Brain microvascular endothelial cell (primary cell): ENCODE measurements at regions not wholly inside any gene's neighbourhood (a gene's known extent, or its start where the extent isn't known, plus 50 kb on each side); places are given as distances from the start of the nearest gene placed in this dataset.
A peak's percentile ranks its signal among the peaks of the same experiment; 100 is the strongest.

Experiments
- DNase-seq: peaks from one replicate; pipeline ENCODE4 v3.0.0-alpha.2; 2020
- H3K27ac ChIP-seq: fragments of 250-450 bp; sonication (Bioruptor Pico); 2 replicates; pipeline ENCODE4 v1.5.1; 2020; ENCODE audit warnings: mild to moderate bottlenecking, moderate library complexity
- H3K27me3 ChIP-seq: fragments of 250-450 bp; sonication (Bioruptor Pico); replicated peaks from 2 replicates; pipeline ENCODE4 v1.5.1; 2020; ENCODE audit warnings: mild to moderate bottlenecking
- H3K36me3 ChIP-seq: fragments of 250-450 bp; sonication (Bioruptor Pico); replicated peaks from 2 replicates; pipeline ENCODE4 v1.5.1; 2020; ENCODE audit warnings: mild to moderate bottlenecking
- H3K4me3 ChIP-seq: 2 replicates; pipeline ENCODE4 v1.5.1; 2011; ENCODE audit warnings: low read depth, mild to moderate bottlenecking, control low read depth, low read length, moderate library complexity
- CTCF ChIP-seq: IDR thresholded peaks from 2 replicates; pipeline ENCODE4 v1.5.1; 2011; ENCODE audit warnings: low read depth, mild to moderate bottlenecking, moderate library complexity, low read length, control low read depth, inconsistent platforms; ENCODE audit errors: missing control alignments
- in situ Hi-C: cut with HindIII; loops from 2 replicates; pipeline ENCODE4 v1.10.0; 2017; ENCODE audit warnings: low sequenced_read_pairs, low pct_ligation_motif_present

- no peaks in the 10 kb centered on the region for H3K27me3 ChIP-seq
- in situ Hi-C loops, result no loop called here
- no peak overlapping the region for H3K27ac ChIP-seq
- TF ChIP-seq CTCF, result no peak
- no peak overlapping the region for H3K4me3 ChIP-seq
- DNase-seq, result peak; percentile 16
- no peaks in the 10 kb centered on the region for H3K36me3 ChIP-seq
Measured at GRCh38 chr9:88319936-88320747, 68.1 kb upstream of the SPIN1 start.

DNA sequence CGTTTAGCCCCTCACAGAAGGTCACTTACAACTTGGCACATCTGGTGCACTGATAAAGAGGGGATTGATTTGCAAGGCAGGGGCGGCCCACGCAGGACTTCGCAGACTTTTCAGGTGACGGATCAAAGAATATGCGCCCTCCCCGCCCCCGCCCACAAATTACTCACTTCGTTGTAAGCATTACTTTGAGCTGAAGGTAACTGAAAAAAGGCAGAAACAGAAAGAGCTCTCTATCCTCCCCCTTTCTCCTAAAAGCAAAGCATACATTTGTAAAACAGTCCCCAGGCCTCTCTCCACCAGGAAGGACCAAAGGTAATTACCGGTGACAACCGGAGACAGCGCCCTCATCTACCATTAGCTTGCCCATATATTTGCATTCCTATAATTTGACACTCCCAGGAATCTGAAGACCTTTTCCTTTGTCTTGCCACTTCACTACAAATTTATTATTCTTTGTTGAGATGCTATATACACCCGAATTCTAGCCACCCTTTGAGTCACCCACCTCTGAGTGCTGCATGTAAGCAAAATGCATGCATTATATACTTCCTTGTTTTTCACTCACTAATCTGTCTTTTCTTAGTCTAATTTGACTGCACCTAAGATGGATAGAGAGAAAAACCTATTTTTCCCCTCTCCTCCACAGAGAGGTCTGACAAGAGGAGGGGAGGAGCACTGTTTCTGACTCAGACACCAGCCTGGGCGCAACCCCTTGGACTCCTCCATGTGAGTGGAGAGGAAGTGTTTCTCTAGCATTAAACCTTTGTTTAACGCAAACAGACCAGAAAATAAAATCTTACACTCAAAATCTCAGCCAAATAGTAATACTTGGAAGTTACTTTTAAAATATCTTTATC lies 74.7 kb upstream of the SPIN1 start:
- no peak for DNase-seq
- TF ChIP-seq CTCF, result no peak
- in situ Hi-C loops, result no loop called here

DNA sequence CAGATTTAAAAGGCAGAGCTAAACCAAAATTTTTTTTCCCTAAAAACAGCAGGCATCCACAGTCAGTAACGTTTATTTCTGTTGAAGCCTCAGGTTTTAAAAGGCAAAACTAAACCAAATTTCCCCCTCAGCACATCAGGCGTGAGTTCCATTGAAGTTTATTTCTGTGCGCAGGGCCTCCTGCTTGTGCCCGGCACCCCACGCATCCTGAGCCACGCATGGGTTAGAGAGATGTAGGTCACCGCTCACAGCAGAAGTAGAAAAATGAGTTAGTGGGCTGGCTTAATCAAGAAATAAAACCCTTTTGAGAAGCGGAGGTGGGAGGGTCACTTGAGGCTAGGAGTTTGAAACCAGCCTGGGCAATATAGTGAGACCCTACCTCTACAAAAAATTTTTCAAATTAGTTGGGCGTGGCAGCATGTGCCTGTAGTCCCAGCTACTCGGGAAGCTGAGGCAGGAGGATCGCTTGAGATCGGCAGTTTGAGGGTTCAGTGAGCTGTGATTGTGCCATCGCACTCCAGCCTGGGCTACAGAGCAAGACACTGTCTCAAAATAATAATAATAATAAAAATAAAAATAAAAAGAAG lies 75.6 kb upstream of the SPIN1 start:
- Histone ChIP-seq H3K27ac (no peak overlapping the region), H3K27me3 (no peaks in the 10 kb centered on the region), H3K4me3 (no peak overlapping the region), H3K36me3 (no peaks in the 10 kb centered on the region)
- no peak for DNase-seq
- in situ Hi-C loops, result no loop called here
- no peak for TF ChIP-seq CTCF

More for the DNA sequence above, 74.7 kb upstream of the SPIN1 start:
- H3K4me3 ChIP-seq, result no peak overlapping the region
- H3K27ac ChIP-seq, result no peak overlapping the region
- H3K36me3 ChIP-seq, result no peaks in the 10 kb centered on the region
- H3K27me3 ChIP-seq, result no peaks in the 10 kb centered on the region

DNA sequence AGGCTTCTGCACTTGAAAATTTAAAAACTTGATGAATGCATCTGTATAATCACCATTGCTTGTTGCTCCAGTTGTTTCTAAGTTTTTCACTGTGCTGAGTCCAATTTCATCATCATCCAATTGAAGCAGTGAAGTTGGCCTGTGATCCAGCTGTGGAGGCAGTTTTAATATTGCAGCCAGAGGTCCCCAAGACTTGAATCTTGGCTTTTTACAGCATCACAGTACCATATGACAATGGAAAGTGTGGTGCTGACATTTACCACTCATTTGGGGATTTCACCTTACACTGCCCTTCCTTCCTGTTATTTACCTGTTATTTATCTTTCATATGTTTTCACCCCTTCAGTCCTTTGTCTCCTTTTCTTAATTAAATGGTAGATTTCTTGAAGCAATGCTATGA lies 76.2 kb upstream of the SPIN1 start:
- H3K27me3 ChIP-seq, result no peaks in the 10 kb centered on the region
- DNase-seq, result no peak
- in situ Hi-C loops, result no loop called here

More for the DNA sequence above, 76.2 kb upstream of the SPIN1 start:
- Histone ChIP-seq H3K36me3 (no peaks in the 10 kb centered on the region), H3K4me3 (no peak overlapping the region), H3K27ac (no peak overlapping the region)
- no peak for TF ChIP-seq CTCF
